PC-3 (cell line): ENCODE measurements at regions not wholly inside any gene's neighbourhood (a gene's known extent, or its start where the extent isn't known, plus 50 kb on each side); places are given as distances from the start of the nearest gene placed in this dataset.

Source experiments
- EZH2 ChIP-seq: fragments of 300-600 bp; sonication (generic); IDR thresholded peaks from one replicate; pipeline ENCODE4 v1.6.1; 2017; ENCODE audit warnings: antibody characterized with exemption, mild to moderate bottlenecking, low read length; ENCODE audit not compliant: unreplicated experiment
- TF ChIP-seq, protein P1 (sequence below): fragments of 300-600 bp; sonication (generic); conservative IDR thresholded peaks from 2 replicates; pipeline ENCODE4 v1.5.1; 2017; ENCODE audit warnings: antibody characterized with exemption, low read depth, mild to moderate bottlenecking, low read length

DNA sequence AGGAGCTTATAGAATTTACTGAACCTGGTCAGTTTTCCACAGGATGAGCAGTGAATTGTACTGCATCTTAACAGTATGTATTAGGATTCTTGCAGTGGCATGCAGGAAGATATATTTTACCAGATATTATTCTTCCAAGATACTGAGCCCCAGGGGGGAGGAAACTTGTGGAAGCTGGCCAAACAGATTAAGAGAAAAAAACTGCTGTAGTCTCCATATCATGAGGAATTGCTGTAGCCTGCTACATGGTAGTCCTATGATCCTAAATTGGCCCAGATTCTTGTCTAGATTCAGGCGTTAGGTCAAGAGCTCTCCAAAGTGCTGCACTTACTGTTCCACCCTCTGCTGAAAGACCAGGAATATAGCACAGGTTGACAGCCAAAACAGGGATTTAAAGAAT lies 275.5 kb upstream of the TAS2R1 start:
- TF ChIP-seq, protein P1, sequence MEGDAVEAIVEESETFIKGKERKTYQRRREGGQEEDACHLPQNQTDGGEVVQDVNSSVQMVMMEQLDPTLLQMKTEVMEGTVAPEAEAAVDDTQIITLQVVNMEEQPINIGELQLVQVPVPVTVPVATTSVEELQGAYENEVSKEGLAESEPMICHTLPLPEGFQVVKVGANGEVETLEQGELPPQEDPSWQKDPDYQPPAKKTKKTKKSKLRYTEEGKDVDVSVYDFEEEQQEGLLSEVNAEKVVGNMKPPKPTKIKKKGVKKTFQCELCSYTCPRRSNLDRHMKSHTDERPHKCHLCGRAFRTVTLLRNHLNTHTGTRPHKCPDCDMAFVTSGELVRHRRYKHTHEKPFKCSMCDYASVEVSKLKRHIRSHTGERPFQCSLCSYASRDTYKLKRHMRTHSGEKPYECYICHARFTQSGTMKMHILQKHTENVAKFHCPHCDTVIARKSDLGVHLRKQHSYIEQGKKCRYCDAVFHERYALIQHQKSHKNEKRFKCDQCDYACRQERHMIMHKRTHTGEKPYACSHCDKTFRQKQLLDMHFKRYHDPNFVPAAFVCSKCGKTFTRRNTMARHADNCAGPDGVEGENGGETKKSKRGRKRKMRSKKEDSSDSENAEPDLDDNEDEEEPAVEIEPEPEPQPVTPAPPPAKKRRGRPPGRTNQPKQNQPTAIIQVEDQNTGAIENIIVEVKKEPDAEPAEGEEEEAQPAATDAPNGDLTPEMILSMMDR: no peak
- TF ChIP-seq EZH2: no peak
